ENCODE measurements at regions not wholly inside any gene's neighbourhood (a gene's known extent, or its start where the extent isn't known, plus 50 kb on each side); places are given as distances from the start of the nearest gene placed in this dataset.
"Not testable (repeated sequence)": the region's sequence is repeated elsewhere in the genome, so short reads cannot be mapped to it uniquely, and the experiment has no call there.

GRCh38 chr5:171542525-171543140 lies 123.2 kb downstream of the FGF18 start:
- DNase-seq: no peak

- DNase-seq: no peak
These were observed 123.8 kb downstream of the FGF18 start for GRCh38 chr5:171543148-171543815.

GRCh38 chr5:171544913-171545765 lies 125.7 kb downstream of the FGF18 start:
- DNase-seq: no peak

- DNase-seq: no peak
These were observed 129.8 kb downstream of the FGF18 start for GRCh38 chr5:171549274-171549673.

- DNase-seq: not testable (repeated sequence)
These were observed 134.4 kb downstream of the FGF18 start for GRCh38 chr5:171553817-171554216.

- DNase-seq: no peak
These were observed 135.7 kb downstream of the FGF18 start for GRCh38 chr5:171555160-171555559.

GRCh38 chr5:171562822-171563221 lies 143.4 kb downstream of the FGF18 start:
- no peak for DNase-seq

GRCh38 chr5:171568389-171568788 lies 148.9 kb downstream of the FGF18 start:
- DNase-seq: no peak

GRCh38 chr5:171569065-171569712 lies 149.7 kb downstream of the FGF18 start:
- no peak for DNase-seq

- DNase-seq: no peak
These were observed 150.9 kb downstream of the FGF18 start for GRCh38 chr5:171570244-171570825.

GRCh38 chr5:171571663-171572062 lies 152.2 kb downstream of the FGF18 start:
- DNase-seq: no peak

- no peak for DNase-seq
These were observed 153.6 kb downstream of the FGF18 start for GRCh38 chr5:171573021-171573420.

- no peak for DNase-seq
These were observed 154.2 kb downstream of the FGF18 start for GRCh38 chr5:171573451-171574225.

- no peak for DNase-seq
These were observed 154.9 kb downstream of the FGF18 start for GRCh38 chr5:171574376-171574775.

- no peak for DNase-seq
These were observed 155.9 kb downstream of the FGF18 start for GRCh38 chr5:171575386-171575785.

- no peak for DNase-seq
These were observed 156.4 kb downstream of the FGF18 start for GRCh38 chr5:171575808-171576207.

- no peak for DNase-seq
These were observed 157.8 kb downstream of the FGF18 start for GRCh38 chr5:171577042-171577758.

- no peak for DNase-seq
These were observed 158.8 kb downstream of the FGF18 start for GRCh38 chr5:171578049-171578828.

GRCh38 chr5:171578829-171579491 lies 159.5 kb downstream of the FGF18 start:
- DNase-seq: no peak

- DNase-seq: no peak
These were observed 160.5 kb downstream of the FGF18 start for GRCh38 chr5:171579976-171580411.
